T-helper 2 cell treated with Interferon-gamma antibody and Interleukin-4, amounts not matched to agents 5 μg/mL and 100 μg/mL, for 36 hours (primary cell): ENCODE measurements at regions not wholly inside any gene's neighbourhood (a gene's known extent, or its start where the extent isn't known, plus 50 kb on each side); places are given as distances from the start of the nearest gene placed in this dataset.

Experiments
- DNase-seq: peaks from one replicate; pipeline ENCODE4 v3.0.0; 2021; ENCODE audit warnings: low spot score
- H3K27ac Mint-ChIP-seq: one replicate; pipeline ENCODE4 v1.8.0; 2021; ENCODE audit warnings: mild to moderate bottlenecking, mixed read lengths
- H3K27me3 Mint-ChIP-seq: one replicate; pipeline ENCODE4 v1.8.0; 2021; ENCODE audit warnings: low read depth, mixed read lengths
- H3K36me3 Mint-ChIP-seq: one replicate; pipeline ENCODE4 v1.8.0; 2021; ENCODE audit warnings: low read depth, mixed read lengths
- H3K4me1 Mint-ChIP-seq: one replicate; pipeline ENCODE4 v1.8.0; 2021; ENCODE audit warnings: low read depth, mixed read lengths
- H3K4me3 Mint-ChIP-seq: one replicate; pipeline ENCODE4 v1.8.0; 2022; ENCODE audit warnings: mild to moderate bottlenecking, moderate library complexity, mixed read lengths
- H3K9me3 Mint-ChIP-seq: one replicate; pipeline ENCODE4 v1.8.0; 2021; ENCODE audit warnings: mixed read lengths

DNA sequence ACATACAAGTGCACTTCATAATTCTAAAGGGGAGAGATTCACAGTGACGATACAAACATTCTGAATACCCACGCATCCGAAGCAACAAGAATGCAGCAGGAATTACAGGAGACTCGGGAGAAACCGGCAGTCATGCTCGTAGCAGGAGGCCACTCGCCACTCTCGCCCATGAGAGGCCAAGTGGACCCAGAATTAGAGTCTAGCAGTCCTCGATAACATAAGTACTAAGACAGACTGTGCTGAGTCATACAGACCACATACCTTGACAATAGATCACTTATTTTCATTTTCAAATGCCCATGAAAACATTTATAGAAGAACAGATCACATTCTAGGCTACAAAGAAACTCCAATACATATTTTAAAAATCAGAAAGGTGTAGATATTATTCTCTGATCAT lies 299.1 kb upstream of the TSHZ3 start:
- no peaks in the 10 kb centered on the region for H3K4me1 Mint-ChIP-seq

DNA sequence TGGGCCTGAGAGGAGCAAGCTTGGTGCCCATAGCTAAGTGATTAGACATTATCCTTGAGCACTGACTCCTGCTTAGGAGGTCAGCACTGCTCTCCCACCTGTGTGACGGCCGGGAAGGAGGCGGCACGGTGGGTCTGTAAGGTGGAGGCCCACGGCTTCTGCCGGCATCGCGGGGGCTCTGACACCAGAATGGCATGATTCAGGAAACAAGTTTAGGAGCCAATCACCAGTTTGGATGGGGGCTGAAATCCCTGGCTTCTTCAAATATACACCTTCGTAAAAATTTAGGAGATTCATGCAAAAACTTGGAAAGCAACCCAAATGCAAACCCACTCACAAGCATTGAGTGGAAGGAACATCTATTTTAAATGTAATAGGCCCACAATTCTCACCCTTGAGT lies 307.3 kb upstream of the TSHZ3 start:
- no peaks in the 10 kb centered on the region for H3K4me1 Mint-ChIP-seq
- H3K27me3 Mint-ChIP-seq: no peaks in the 10 kb centered on the region
- no peaks in the 10 kb centered on the region for H3K36me3 Mint-ChIP-seq
- H3K4me3 Mint-ChIP-seq: no peak overlapping the region
- peaks cover 8% of the 10 kb centered on the region for H3K9me3 Mint-ChIP-seq
- H3K27ac Mint-ChIP-seq: no peak overlapping the region
- DNase-seq: no peak

More for the DNA sequence above, 299.1 kb upstream of the TSHZ3 start:
- Mint-ChIP-seq H3K4me3 (no peak overlapping the region), H3K9me3 (no peaks in the 10 kb centered on the region), H3K36me3 (no peaks in the 10 kb centered on the region), H3K27ac (no peak overlapping the region), H3K27me3 (no peaks in the 10 kb centered on the region)
- DNase-seq: no peak

DNA sequence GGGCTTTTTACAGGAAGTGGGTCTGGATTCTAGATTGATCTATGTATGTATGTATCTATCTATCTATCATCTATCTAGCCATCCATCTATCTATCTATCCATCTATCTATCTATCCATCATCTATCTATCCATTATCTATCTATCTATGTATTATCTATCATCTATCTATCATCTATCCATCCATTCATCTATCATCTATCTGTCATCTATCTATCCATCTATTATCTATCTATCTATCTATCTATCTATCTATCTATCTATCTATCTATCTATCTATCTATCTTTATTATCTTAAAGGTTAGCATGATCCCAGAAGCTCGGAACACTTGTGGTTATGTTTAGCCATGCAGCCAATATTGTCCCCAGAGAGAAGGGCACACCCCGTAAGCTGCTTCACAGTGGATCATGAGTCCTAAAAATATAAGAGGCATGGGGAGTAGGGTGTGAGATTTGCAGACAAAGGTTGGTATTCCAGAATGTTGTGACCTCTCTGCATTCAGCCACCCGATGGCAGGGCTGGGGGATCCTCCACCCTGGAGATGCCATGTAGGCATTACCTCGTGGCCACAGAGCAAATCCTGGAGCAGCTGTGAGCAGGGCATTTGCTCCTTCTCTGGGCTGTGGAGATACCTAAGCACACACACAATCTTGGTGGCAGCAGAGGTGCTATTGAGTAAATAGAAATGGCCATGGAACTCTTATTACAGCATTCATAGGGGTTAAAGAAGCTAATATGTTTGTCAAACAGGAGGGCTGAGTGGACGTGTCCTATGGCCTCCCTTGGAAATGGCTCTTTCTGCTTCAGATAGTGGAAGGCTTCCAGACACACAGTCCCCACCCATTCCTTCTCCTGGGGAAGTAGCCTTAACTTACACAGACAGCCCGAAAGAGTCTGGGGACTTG lies 310.0 kb upstream of the TSHZ3 start:
- no peaks in the 10 kb centered on the region for H3K36me3 Mint-ChIP-seq

GRCh38 chr19:31659897-31660210 lies 310.6 kb upstream of the TSHZ3 start:
- no peaks in the 10 kb centered on the region for H3K27me3 Mint-ChIP-seq
- DNase-seq: no peak
- H3K36me3 Mint-ChIP-seq: no peaks in the 10 kb centered on the region
- no peak overlapping the region for H3K4me3 Mint-ChIP-seq
- H3K27ac Mint-ChIP-seq: no peak overlapping the region
- H3K4me1 Mint-ChIP-seq: no peaks in the 10 kb centered on the region
- H3K9me3 Mint-ChIP-seq: peaks cover 7% of the 10 kb centered on the region

More for the DNA sequence above, 310.0 kb upstream of the TSHZ3 start:
- no peak overlapping the region for H3K27ac Mint-ChIP-seq
- DNase-seq: no peak
- H3K9me3 Mint-ChIP-seq: peaks cover 11% of the 10 kb centered on the region
- H3K27me3 Mint-ChIP-seq: no peaks in the 10 kb centered on the region
- no peaks in the 10 kb centered on the region for H3K4me1 Mint-ChIP-seq
- no peak overlapping the region for H3K4me3 Mint-ChIP-seq

DNA sequence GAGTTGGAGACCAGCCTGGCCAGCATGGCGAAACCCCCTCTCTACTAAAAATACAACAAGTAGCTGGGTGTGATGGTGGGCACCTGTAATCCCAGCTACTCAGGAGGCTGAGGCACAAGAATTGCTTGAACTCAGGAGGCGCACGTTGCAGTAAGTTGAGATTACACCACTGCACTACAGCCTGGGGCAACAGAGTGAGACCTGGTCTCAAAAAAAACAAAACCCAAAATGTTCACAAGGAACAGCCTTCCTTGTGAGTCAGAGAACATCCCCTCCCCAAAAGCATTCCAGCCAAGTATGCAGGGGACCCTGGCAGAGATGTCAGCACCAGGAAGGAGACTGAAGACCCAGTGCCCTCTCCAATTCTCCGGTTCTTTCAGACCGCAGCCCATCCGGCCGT lies 314.9 kb upstream of the TSHZ3 start:
- DNase-seq: no peak
- Mint-ChIP-seq H3K27me3 (no peaks in the 10 kb centered on the region), H3K36me3 (no peaks in the 10 kb centered on the region), H3K27ac (no peak overlapping the region), H3K4me1 (no peaks in the 10 kb centered on the region), H3K9me3 (peaks cover 4% of the 10 kb centered on the region), H3K4me3 (no peak overlapping the region)

DNA sequence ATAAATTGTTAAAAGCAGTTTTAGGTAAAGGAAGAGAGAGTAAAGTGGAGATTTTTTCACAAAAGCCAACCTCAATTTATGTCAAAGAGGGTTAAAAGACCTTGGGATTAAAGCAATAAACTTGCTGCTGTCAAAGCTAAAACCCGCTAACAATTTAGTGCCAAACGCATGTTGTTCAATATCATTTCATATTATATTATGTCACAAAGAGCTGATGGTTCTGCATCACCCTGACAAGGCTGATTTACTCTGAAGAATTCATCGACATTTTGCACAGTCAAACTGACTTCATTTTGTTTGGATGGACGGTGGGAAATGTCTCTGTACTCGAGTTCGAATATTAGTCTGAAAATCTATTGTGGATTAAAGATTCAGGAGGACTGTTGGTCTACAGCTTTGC lies 315.8 kb upstream of the TSHZ3 start:
- H3K4me3 Mint-ChIP-seq: no peak overlapping the region
- no peak overlapping the region for H3K27ac Mint-ChIP-seq
- no peaks in the 10 kb centered on the region for H3K36me3 Mint-ChIP-seq
- DNase-seq: no peak
- H3K27me3 Mint-ChIP-seq: no peaks in the 10 kb centered on the region
- no peaks in the 10 kb centered on the region for H3K4me1 Mint-ChIP-seq
- H3K9me3 Mint-ChIP-seq: peaks cover 4% of the 10 kb centered on the region

DNA sequence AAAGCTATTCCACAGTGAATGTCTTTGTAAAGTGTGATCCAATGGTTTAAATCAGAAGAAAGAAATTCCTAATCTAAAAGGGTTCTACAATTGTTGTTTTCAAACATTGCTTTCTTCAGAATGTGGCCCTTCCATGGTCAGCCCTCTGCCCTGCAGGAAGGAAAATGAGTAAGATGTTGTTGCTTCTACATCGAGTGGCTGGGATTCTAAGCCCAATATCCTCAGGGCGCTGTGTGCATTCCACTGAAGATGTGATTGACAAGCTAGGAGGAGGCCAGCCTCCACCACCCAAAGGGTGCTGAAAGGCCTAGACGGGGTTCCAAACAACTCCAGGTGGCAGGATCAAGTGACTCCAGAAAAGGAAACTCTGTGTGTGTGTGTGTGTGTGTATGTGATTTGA lies 316.9 kb upstream of the TSHZ3 start:
- no peaks in the 10 kb centered on the region for H3K27me3 Mint-ChIP-seq
- no peak for DNase-seq
- no peaks in the 10 kb centered on the region for H3K36me3 Mint-ChIP-seq
- no peak overlapping the region for H3K27ac Mint-ChIP-seq
- no peak overlapping the region for H3K4me3 Mint-ChIP-seq
- H3K4me1 Mint-ChIP-seq: no peaks in the 10 kb centered on the region
- peaks cover 4% of the 10 kb centered on the region for H3K9me3 Mint-ChIP-seq

- H3K36me3 Mint-ChIP-seq: no peaks in the 10 kb centered on the region
- no peak overlapping the region for H3K4me3 Mint-ChIP-seq
- no peaks in the 10 kb centered on the region for H3K27me3 Mint-ChIP-seq
- no peaks in the 10 kb centered on the region for H3K4me1 Mint-ChIP-seq
- H3K9me3 Mint-ChIP-seq: peaks cover 4% of the 10 kb centered on the region
- no peak overlapping the region for H3K27ac Mint-ChIP-seq
- no peak for DNase-seq
These were observed 317.9 kb upstream of the TSHZ3 start for GRCh38 chr19:31667106-31667505.

DNA sequence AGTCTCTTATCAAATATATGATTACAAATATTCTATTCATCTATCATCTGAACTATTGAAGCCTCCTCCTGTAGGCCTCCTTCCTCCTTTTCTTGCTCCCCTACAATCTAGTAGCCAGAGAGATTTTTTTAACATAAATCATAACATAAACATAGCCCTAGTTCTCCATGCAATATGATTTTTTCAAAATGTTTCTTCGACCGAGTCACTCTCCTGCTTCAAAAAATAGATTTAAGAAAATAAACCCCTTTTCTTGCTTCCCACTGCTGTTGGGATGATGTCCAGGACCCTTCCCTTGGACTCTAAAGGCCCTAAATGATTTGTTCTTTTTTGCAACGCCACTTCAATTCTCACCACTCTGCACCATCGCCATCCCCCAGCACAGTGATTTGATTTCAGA lies 319.7 kb upstream of the TSHZ3 start:
- Mint-ChIP-seq H3K36me3 (no peaks in the 10 kb centered on the region), H3K4me1 (no peaks in the 10 kb centered on the region), H3K9me3 (no peaks in the 10 kb centered on the region), H3K27me3 (no peaks in the 10 kb centered on the region), H3K27ac (no peak overlapping the region), H3K4me3 (no peak overlapping the region)
- no peak for DNase-seq

GRCh38 chr19:31670931-31671330 lies 321.7 kb upstream of the TSHZ3 start:
- Mint-ChIP-seq H3K4me1 (no peaks in the 10 kb centered on the region), H3K27ac (no peak overlapping the region), H3K9me3 (no peaks in the 10 kb centered on the region), H3K36me3 (no peaks in the 10 kb centered on the region), H3K4me3 (no peak overlapping the region), H3K27me3 (no peaks in the 10 kb centered on the region)
- DNase-seq: no peak

GRCh38 chr19:31671411-31672035 lies 322.3 kb upstream of the TSHZ3 start:
- no peaks in the 10 kb centered on the region for H3K4me1 Mint-ChIP-seq
- H3K27me3 Mint-ChIP-seq: no peaks in the 10 kb centered on the region
- no peak for DNase-seq
- no peak overlapping the region for H3K4me3 Mint-ChIP-seq
- H3K27ac Mint-ChIP-seq: no peak overlapping the region
- H3K9me3 Mint-ChIP-seq: no peaks in the 10 kb centered on the region
- H3K36me3 Mint-ChIP-seq: no peaks in the 10 kb centered on the region

- Mint-ChIP-seq H3K27ac (no peak overlapping the region), H3K9me3 (no peaks in the 10 kb centered on the region), H3K36me3 (no peaks in the 10 kb centered on the region), H3K4me3 (no peak overlapping the region), H3K27me3 (no peaks in the 10 kb centered on the region), H3K4me1 (no peaks in the 10 kb centered on the region)
- DNase-seq: no peak
These were observed 325.4 kb upstream of the TSHZ3 start for GRCh38 chr19:31674503-31675192.

- no peak overlapping the region for H3K27ac Mint-ChIP-seq
- no peaks in the 10 kb centered on the region for H3K36me3 Mint-ChIP-seq
- DNase-seq: no peak
- no peaks in the 10 kb centered on the region for H3K27me3 Mint-ChIP-seq
- no peak overlapping the region for H3K4me3 Mint-ChIP-seq
- no peaks in the 10 kb centered on the region for H3K4me1 Mint-ChIP-seq
- H3K9me3 Mint-ChIP-seq: no peaks in the 10 kb centered on the region
These were observed 326.1 kb upstream of the TSHZ3 start for GRCh38 chr19:31675193-31675913.
